Small intestine (tissue), 7 donors: ENCODE measurements at regions not wholly inside any gene's neighbourhood (a gene's known extent, or its start where the extent isn't known, plus 50 kb on each side); places are given as distances from the start of the nearest gene placed in this dataset.

Source experiments
- DNase-seq, 2 donors: peaks; one replicate each; pipeline versions ENCODE4 v3.0.0 to v3.0.0-alpha.2; 2013
- FAIRE-seq: peaks from 2 replicates; lab custom pipeline; 2012; peaks lifted over from hg19 to GRCh38; lab: Jason Lieb, UNC
- H3K27ac ChIP-seq, 3 donors: one replicate each; pipeline ENCODE4 v1.5.1; 2013; ENCODE audit warnings: low read length in 2 of 3, mild to moderate bottlenecking in 2 of 3, control low read depth in 1 of 3, inconsistent platforms in 1 of 3, low read depth in 1 of 3, moderate library complexity in 1 of 3
- H3K27me3 ChIP-seq, 3 donors: one replicate each; pipeline ENCODE4 v1.6.1; 2013; ENCODE audit warnings: low read length in 3 of 3, inconsistent platforms in 1 of 3; ENCODE audit not compliant: control insufficient read depth in 3 of 3, insufficient read depth in 3 of 3
- H3K36me3 ChIP-seq, 3 donors: one replicate each; pipeline ENCODE4 v1.6.1; 2013; ENCODE audit warnings: low read length in 3 of 3, inconsistent platforms in 1 of 3, low read depth in 1 of 3, mild to moderate bottlenecking in 1 of 3, moderate library complexity in 1 of 3; ENCODE audit not compliant: control insufficient read depth in 3 of 3, insufficient read depth in 2 of 3
- H3K4me1 ChIP-seq, 3 donors: one replicate each; pipeline ENCODE4 v1.6.1; 2013; ENCODE audit warnings: low read length in 2 of 3, inconsistent platforms in 1 of 3, low read depth in 1 of 3, mild to moderate bottlenecking in 1 of 3, moderate library complexity in 1 of 3; ENCODE audit not compliant: control insufficient read depth in 3 of 3, insufficient read depth in 2 of 3
- H3K4me3 ChIP-seq, 3 donors: one replicate each; pipeline ENCODE4 v1.5.1; 2013; ENCODE audit warnings: low read length in 3 of 3, control low read depth in 1 of 3, inconsistent platforms in 1 of 3, low read depth in 1 of 3, mild to moderate bottlenecking in 1 of 3, moderate library complexity in 1 of 3
- H3K9me3 ChIP-seq, 2 donors: one replicate each; pipeline ENCODE4 v1.6.1; 2013; ENCODE audit warnings: low read depth in 1 of 2, low read length in 1 of 2; ENCODE audit not compliant: control insufficient read depth in 2 of 2, insufficient read depth in 1 of 2
- WGBS, 3 donors: extraction: QIAGEN DNeasy Blood & Tissue Kit; methylation state at CpG; one replicate each; pipeline ENCODE4 v1.1.7; 2013; 5-methylcytosine and 5-hydroxymethylcytosine counted together
- donor health status: healthy with polysubstance abuse.
- donor health status: control.
- donor health status: control.
- donor health status: Bipolar disorder and iron deficiency.
- donor health status: healthy.

GRCh38 chr2:42969231-42970150, 177.1 kb upstream of the HAAO start:
- WGBS, 3 donors, result 79 to 84% (median 83%) methylated on average over 12 of the region's 12 CpGs

GRCh38 chr2:42967959-42968674, 175.7 kb upstream of the HAAO start:
- H3K9me3 ChIP-seq, result peaks cover 0 to 6% of the 10 kb centered on the region in 2 donors
- no peak for FAIRE-seq
- peaks cover 0 to 17% (median 0%) of the 10 kb centered on the region in 3 donors for H3K36me3 ChIP-seq
- DNase-seq, result no peak
- no peak overlapping the region for H3K4me3 ChIP-seq
- no peaks in the 10 kb centered on the region for H3K4me1 ChIP-seq
- no peaks in the 10 kb centered on the region for H3K27me3 ChIP-seq
- peak overlapping the region in 1 of 3 donors; percentile 3 for H3K27ac ChIP-seq
- 75 to 88% (median 80%) methylated on average over 15 of the region's 15 CpGs for WGBS, 3 donors

More at GRCh38 chr2:42969231-42970150, 177.1 kb upstream of the HAAO start:
- peaks cover 0 to 10% (median 0%) of the 10 kb centered on the region in 3 donors for H3K4me1 ChIP-seq
- H3K4me3 ChIP-seq, result no peak overlapping the region
- peaks cover 0 to 6% of the 10 kb centered on the region in 2 donors for H3K9me3 ChIP-seq
- FAIRE-seq (no peak), DNase-seq (no peak)
- no peak overlapping the region for H3K27ac ChIP-seq
- peaks cover 0 to 21% (median 0%) of the 10 kb centered on the region in 3 donors for H3K36me3 ChIP-seq
- H3K27me3 ChIP-seq, result no peaks in the 10 kb centered on the region

- FAIRE-seq (no peak), DNase-seq (no peak)
- WGBS, 3 donors, result 86 to 97% (median 94%) methylated on average over 5 of the region's 5 CpGs
- Histone ChIP-seq H3K27me3 (no peaks in the 10 kb centered on the region), H3K36me3 (peaks cover 0 to 9% (median 0%) of the 10 kb centered on the region in 3 donors), H3K4me1 (peaks cover 0 to 4% (median 4%) of the 10 kb centered on the region in 3 donors), H3K9me3 (no peaks in the 10 kb centered on the region), H3K27ac (no peak overlapping the region), H3K4me3 (no peak overlapping the region)
Measured at GRCh38 chr2:42965910-42966309, 173.5 kb upstream of the HAAO start.

GRCh38 chr2:42965196-42965595, 172.8 kb upstream of the HAAO start:
- Histone ChIP-seq H3K9me3 (no peaks in the 10 kb centered on the region), H3K4me3 (no peak overlapping the region), H3K4me1 (peaks cover 0 to 10% (median 4%) of the 10 kb centered on the region in 3 donors), H3K27me3 (no peaks in the 10 kb centered on the region), H3K27ac (peak overlapping the region in 1 of 3 donors; percentile 26), H3K36me3 (peaks cover 0 to 4% (median 0%) of the 10 kb centered on the region in 3 donors)
- FAIRE-seq, result no peak
- no peak for DNase-seq
- 86 to 94% (median 93%) methylated on average over 4 of the region's 4 CpGs for WGBS, 3 donors

GRCh38 chr2:42964439-42965083, 172.2 kb upstream of the HAAO start:
- Histone ChIP-seq H3K27me3 (no peaks in the 10 kb centered on the region), H3K36me3 (no peaks in the 10 kb centered on the region), H3K4me1 (peaks cover 0 to 17% (median 5%) of the 10 kb centered on the region in 3 donors), H3K9me3 (no peaks in the 10 kb centered on the region), H3K27ac (peak overlapping the region in 1 of 3 donors; percentile 26), H3K4me3 (no peak overlapping the region)
- FAIRE-seq (no peak), DNase-seq (no peak)
- WGBS, 3 donors, result 61 to 86% (median 77%) methylated on average over 6 of the region's 6 CpGs

GRCh38 chr2:42963452-42964068, 171.2 kb upstream of the HAAO start:
- Histone ChIP-seq H3K27ac (no peak overlapping the region), H3K4me3 (no peak overlapping the region), H3K9me3 (no peaks in the 10 kb centered on the region), H3K4me1 (peaks cover 0 to 26% (median 7%) of the 10 kb centered on the region in 3 donors), H3K27me3 (no peaks in the 10 kb centered on the region), H3K36me3 (no peaks in the 10 kb centered on the region)
- 92 to 95% (median 93%) methylated on average over 9 of the region's 9 CpGs for WGBS, 3 donors
- FAIRE-seq (no peak), DNase-seq (no peak)

- WGBS, 3 donors, result 43 to 77% (median 62%) methylated on average over 12 of the region's 12 CpGs
- H3K27me3 ChIP-seq, result no peaks in the 10 kb centered on the region
- H3K4me3 ChIP-seq, result no peak overlapping the region
- H3K27ac ChIP-seq, result peak overlapping the region in 2 of 3 donors; percentile 28 to 79
- H3K36me3 ChIP-seq, result no peaks in the 10 kb centered on the region
- FAIRE-seq (no peak), DNase-seq (no peak)
- peaks cover 0 to 36% (median 7%) of the 10 kb centered on the region in 3 donors for H3K4me1 ChIP-seq
- H3K9me3 ChIP-seq, result no peaks in the 10 kb centered on the region
Measured at GRCh38 chr2:42962508-42962953, 170.1 kb upstream of the HAAO start.
